HG03354 (cell line): ENCODE measurements at regions not wholly inside any gene's neighbourhood (a gene's known extent, or its start where the extent isn't known, plus 50 kb on each side); places are given as distances from the start of the nearest gene placed in this dataset.

Experiments
- ATAC-seq: cut with Tn5 transposase; IDR thresholded peaks from one replicate; pipeline ENCODE4 v1.9.1; 2021; ENCODE audit warnings: mild to moderate bottlenecking; ENCODE audit not compliant: unreplicated experiment, poor library complexity, severe bottlenecking

- no peak for ATAC-seq
Measured at GRCh38 chr15:47384776-47385175, 332.5 kb upstream of the SEMA6D start.

DNA sequence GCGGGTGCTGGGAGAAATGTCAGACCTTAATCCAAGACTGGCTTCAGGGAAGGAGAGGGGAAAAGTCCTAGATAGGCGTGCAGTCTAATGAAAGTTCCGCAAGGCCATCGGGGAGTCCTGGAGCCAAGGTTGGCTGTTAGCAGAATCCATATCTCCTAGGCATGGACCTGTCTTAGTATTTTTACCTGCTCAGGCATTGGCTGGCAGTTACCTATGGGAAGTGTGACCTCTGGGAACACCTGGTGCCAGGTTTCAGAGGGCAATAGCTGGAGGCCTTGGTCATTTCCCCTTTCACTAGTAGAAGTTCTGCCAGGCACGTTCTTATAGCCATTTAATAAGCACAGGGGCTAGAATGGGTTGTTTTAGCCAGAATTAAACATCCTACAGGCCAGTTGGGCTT is 330.8 kb upstream of the SEMA6D start:
- ATAC-seq, result no peak

GRCh38 chr15:47388299-47388698 is 329.0 kb upstream of the SEMA6D start:
- ATAC-seq, result no peak

DNA sequence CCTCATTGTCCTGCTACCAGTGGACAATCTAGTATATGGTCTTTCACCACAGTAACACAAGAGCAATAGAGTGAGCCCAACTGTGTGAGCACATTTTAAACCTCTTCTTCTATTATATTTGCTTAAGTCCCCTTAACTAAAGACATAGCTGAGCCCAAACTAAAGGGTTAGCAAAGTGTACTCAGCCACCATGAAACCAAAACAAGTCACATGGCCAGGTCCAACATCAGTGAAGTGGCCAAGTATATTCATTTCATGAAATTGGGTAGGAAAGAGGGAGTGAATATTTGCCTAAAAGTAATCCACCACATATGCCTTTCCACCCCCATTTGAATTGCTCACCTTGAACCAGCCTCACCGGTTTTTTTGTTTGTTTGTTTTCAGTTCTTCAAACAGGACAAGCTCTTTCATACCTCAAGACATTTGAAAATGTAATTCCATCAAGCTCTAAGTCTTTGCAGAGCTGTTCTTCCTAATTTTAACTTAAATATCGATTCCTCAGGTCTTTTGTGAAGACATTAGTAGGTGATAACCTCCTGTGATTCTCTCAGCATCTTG is 327.0 kb upstream of the SEMA6D start:
- ATAC-seq, result no peak

- ATAC-seq, result no peak
Measured at GRCh38 chr15:47394286-47394809, 323.0 kb upstream of the SEMA6D start.

DNA sequence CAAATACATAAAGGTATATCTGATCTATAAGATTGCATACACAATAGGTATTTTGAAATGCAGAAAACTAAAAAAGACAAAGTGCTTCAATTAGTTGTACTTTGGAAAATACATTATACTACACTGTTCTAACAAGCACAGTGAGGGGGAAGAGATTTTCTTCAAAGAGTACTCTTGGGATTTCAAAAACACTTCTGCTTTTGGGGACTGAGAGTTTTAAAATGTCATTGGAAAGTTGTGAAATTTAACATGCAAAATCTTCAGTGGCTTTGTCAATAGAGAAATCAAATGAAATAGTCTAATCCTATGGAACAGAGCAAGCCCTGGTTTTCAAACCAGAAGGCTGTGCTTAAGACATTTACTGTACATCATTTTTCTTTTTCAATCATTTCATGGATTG is 322.2 kb upstream of the SEMA6D start:
- no peak for ATAC-seq

GRCh38 chr15:47397655-47398054 is 319.6 kb upstream of the SEMA6D start:
- ATAC-seq, result no peak

DNA sequence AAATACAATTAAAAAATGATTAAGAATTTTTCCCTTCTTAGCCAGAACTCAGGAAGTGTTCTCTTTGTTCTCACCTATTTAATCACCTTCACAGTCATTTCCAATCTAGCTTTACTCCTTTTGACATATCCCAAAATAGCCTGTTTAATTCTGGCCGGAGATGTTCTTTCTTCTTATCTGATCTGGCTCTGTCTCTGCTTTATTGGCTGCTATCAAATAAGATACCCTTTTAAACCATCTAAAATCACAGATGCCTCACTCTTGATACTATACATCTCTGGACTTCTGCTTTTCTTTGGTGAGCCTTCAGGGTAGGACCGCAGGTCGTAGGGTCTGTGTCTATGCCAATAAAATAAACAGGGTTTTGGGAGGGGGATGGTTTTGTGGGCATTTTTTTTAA is 319.2 kb upstream of the SEMA6D start:
- no peak for ATAC-seq

DNA sequence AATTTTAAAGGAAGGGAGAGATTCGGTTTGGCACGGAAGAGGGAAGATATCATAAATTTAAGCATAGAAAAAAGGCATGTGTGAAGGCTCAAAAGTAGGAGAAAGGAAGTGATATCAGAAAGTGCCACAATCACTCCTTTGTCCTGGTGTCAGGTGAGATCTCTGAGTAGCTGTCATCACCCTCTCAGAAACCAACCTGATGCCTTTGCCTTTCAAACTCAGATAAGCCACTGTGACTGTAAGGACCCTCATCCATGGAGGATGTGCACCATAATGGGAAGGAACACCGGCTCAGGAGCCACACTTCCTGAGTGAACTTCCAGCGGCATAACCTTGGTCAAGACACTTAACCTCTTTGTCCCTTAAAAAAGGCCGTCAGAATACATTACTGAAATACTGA is 318.7 kb upstream of the SEMA6D start:
- ATAC-seq, result no peak

GRCh38 chr15:47399100-47399499 is 318.2 kb upstream of the SEMA6D start:
- no peak for ATAC-seq

GRCh38 chr15:47400603-47401002 is 316.7 kb upstream of the SEMA6D start:
- ATAC-seq, result no peak

DNA sequence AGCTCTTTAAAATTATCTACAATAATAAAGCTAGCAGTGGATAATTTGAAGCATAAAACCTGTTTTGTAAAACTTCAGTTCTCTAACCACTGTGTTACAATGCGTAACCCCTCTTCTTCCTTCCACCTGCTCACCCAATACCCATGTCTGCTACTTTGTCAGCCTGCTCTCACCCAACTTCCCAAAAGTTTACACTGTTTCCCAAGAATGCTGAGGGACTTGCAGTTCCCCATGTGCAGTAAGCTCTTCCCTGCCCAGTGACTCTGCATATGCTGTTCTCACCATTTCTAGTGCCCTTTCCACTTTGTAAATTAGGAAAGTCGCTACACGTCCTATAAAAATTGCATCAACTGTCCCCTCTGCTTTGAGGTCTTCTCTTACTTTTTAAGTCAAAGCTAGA is 315.9 kb upstream of the SEMA6D start:
- no peak for ATAC-seq

DNA sequence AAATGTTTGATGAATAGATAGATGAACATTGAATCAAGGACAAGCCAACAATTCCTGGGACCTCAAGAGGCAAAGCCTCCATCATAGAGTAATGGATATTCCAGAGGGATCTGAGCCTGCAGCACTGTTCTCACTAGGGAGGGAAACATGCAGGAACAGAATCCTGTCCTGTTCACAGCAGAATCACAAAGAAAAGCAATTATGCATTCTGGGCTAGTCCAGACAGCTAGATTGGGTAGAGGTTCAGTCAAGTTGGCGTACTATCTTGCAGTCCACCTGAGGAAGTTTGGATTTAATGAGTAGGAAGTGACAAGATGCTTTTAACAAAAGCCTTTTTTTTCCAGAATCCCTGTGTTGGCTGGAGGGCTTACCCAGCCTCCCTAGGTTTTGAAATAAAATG is 314.5 kb upstream of the SEMA6D start:
- ATAC-seq, result no peak

DNA sequence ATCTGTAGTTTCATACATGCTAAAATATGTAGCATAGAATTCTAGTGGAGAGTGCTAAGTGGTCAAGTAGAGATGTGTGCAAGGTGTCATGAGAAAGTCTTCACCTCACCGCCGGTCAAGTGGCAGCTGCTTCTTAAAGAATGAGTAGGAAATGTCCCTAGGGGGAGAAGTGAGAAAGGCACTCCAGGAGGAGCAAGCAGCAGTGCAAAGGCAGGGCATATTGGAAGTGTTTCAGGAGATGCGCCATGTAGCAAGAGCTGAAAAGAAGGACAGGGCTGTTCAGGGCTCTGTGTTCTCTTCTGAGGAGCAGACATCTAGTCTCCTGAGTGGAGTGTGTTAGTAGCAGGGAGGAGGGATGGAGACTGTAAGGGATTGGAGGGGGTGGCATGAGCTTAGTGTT is 312.4 kb upstream of the SEMA6D start:
- no peak for ATAC-seq

- ATAC-seq, result no peak
Measured at GRCh38 chr15:47405365-47406162, 311.7 kb upstream of the SEMA6D start.

GRCh38 chr15:47407692-47408091 is 309.6 kb upstream of the SEMA6D start:
- no peak for ATAC-seq

DNA sequence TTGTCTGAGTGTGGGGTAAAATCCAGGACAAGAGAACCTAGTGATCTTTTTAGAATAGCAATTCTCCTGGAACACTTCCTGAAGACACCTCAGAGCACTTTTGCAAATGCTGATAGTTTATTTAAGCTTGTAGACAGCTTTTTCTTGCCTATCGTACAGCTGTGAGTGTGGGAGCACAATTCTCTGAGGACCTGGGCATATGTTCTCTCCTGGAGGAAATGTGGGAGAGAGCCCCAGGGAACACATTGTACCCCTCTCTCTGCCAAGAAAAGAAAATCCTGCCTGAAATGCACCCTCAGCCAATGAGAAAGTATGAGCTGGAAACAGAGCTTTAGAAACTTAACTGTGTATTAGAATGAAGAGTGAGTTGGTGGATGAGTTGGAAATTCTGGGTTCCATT is 308.3 kb upstream of the SEMA6D start:
- ATAC-seq, result no peak

DNA sequence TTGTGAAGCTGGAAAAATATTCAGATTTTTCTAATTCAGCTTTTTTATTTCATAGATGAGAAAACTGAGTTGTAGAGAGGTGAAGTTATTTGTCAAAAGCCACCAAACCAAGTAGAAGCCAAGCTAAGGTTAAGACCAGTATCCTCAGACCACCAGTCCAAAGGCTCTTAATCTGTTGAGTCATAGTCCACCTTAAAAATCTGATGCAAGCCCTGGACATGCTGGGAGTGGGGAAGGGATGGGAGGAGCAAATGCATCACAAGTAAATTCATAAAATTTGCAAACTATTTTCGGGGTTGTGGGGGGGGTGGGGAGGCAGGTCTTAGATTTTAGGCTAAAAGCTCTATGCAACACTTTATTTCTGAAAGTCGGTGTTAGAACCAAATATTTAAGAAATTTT is 307.7 kb upstream of the SEMA6D start:
- no peak for ATAC-seq

GRCh38 chr15:47410247-47410646 is 307.1 kb upstream of the SEMA6D start:
- ATAC-seq, result no peak

DNA sequence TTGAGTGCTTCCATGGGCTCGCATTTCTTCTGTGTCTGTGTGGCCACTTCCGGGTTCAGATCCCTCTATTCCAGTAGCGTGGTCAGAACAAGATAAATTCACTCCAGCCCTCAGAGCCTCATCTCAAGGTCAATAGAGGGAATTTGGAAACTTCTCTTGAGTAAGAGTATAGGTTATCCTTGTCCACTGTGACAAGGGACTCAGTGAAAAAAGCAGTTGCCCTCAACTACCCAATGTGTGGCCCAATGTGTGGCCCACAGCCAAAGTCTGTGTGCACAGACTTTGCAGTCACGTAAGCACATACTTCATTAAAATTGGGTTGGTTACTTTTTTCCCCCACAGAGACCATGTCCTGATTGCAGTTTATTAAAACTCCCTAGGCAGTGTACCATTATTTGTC is 305.6 kb upstream of the SEMA6D start:
- no peak for ATAC-seq

DNA sequence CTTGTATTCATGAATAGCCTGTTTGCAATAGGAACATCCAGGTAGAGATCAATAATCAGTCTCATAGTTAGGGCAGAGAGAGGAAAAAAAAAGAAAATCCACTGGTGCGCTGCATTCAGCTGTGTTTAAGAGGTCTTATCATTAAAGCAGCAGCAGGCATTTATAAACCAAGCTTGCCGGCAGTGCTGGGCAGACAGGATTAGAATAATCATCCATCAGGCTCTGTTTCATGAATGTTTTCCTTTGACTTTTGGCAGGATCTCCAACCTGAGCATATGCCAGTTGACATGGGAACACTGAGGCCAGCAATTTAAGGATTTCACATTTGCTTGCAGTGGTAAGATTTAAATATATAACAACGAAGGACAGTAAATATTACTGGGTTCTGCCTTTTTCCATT is 305.2 kb upstream of the SEMA6D start:
- no peak for ATAC-seq

DNA sequence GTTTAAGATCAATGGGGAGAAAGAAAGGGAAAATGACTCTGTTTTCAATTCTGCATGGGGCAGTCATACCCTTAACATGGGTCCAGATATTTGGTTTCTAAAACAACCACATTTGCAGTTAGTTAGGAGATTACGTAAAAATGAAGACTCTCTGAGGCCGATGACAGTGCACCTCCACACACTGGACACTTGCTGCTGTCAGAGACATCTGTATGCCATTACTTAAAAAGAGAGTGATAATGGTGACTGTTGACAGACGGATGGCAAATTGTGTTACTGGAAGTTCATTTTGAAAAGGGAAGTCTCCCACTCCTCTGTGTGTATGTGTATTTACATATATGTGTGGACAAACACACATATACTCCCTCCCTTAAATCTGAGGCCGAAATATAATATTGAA is 304.5 kb upstream of the SEMA6D start:
- ATAC-seq, result no peak
